ENCODE measurements at regions not wholly inside any gene's neighbourhood (a gene's known extent, or its start where the extent isn't known, plus 50 kb on each side); places are given as distances from the start of the nearest gene placed in this dataset.

DNA sequence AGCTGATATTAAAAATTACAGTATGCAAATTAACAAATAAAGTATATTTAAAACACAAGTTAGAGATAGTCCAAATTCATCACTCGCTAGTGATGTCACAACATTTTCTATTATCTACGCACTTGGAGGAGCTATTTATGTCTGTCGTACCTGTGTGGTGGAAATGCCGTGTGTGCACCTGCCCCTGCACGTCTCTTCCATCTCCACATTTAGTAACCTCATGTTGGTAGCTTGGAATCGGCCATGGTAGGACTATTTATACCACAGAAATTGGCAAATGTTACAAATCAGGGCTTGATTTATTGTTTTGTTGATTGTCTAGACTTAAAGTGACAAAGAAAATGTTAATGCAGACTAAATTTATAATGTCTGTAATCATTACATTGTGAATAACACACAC is 62.6 kb upstream of the NTF3 start:
- TF ChIP-seq, protein P1, sequence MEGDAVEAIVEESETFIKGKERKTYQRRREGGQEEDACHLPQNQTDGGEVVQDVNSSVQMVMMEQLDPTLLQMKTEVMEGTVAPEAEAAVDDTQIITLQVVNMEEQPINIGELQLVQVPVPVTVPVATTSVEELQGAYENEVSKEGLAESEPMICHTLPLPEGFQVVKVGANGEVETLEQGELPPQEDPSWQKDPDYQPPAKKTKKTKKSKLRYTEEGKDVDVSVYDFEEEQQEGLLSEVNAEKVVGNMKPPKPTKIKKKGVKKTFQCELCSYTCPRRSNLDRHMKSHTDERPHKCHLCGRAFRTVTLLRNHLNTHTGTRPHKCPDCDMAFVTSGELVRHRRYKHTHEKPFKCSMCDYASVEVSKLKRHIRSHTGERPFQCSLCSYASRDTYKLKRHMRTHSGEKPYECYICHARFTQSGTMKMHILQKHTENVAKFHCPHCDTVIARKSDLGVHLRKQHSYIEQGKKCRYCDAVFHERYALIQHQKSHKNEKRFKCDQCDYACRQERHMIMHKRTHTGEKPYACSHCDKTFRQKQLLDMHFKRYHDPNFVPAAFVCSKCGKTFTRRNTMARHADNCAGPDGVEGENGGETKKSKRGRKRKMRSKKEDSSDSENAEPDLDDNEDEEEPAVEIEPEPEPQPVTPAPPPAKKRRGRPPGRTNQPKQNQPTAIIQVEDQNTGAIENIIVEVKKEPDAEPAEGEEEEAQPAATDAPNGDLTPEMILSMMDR (IDR thresholded peaks at IDR 0.05 in 4 of 5, conservative IDR thresholded peaks at IDR 0.05 in 1 of 5), result no peak
- no peak for TF ChIP-seq POLR2A (IDR thresholded peaks at IDR 0.05)

All from gastrocnemius medialis (tissue), 4 donors.